ENCODE measurements at regions not wholly inside any gene's neighbourhood (a gene's known extent, or its start where the extent isn't known, plus 50 kb on each side); places are given as distances from the start of the nearest gene placed in this dataset.

DNA sequence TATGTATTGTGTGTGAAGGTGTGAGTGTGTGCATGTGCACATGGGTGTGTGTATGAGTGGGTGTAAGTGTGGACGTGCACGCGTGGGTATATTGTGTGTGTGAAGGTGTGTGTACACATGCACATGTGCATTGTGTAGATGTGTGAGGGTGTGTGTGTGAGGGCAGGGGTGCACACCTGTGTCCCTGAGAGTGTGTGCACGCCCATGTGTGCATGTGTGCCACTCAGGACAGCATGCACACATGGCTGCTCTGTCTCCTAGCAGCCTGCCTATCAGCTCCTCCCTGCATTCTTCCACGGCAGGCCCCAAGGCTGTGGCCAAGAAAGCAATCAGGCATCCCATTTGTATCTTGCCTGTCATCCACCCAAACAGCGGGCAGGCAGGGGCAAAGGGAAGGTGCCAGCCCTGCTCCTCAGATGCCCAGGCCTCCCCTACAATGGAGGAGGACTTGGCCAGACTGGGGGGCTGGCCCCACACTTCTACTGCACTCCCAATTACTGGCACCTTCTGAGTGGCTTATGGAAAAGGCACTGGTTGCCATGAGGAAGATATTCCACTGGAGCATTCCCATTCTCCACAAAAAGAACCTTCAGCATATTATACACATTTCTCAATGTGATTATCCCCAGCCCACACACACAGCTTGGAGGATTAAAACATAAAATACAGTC is 380.4 kb upstream of the ZMIZ1 start:
- no peak for DNase-seq (ENCODE audit: low spot score)
- WGBS, 2 donors (ENCODE audit: extremely low coverage in 2 of 2, insufficient read length in 2 of 2, insufficient replicate concordance in 1 of 2), result no CpG with 5 or more reads among the region's 6 CpGs
- Histone ChIP-seq H3K79me1 (ENCODE audit: low read depth, low read length) (no peaks in the 10 kb centered on the region), H3K9ac (ENCODE audit: low read depth, low read length, poor library complexity) (peak overlapping the region; percentile 65), H3K4me1 (ENCODE audit: control insufficient read depth in 2 of 2, insufficient read depth in 1 of 2, low read depth in 1 of 2, low read length in 2 of 2) (peaks cover 22 to 26% of the 10 kb centered on the region in 2 donors), H2BK120ac (ENCODE audit: low read depth, low read length) (peak overlapping the region; percentile 29), H3K23ac (ENCODE audit: low read depth, low read length, poor library complexity) (peak overlapping the region; percentile 36), H2AK5ac (ENCODE audit: low read depth, low read length) (peak overlapping the region; percentile 82), H3K4me2 (ENCODE audit: insufficient read depth, low read length, poor library complexity, severe bottlenecking) (no peak overlapping the region), H3K18ac (ENCODE audit: low read length) (peak overlapping the region; percentile 86), H3K27ac (replicated peaks; ENCODE audit: low read length) (no peak overlapping the region), H3K4me3 (ENCODE audit: low read length in 2 of 2) (peak overlapping the region in 1 of 2 donors; percentile 65), H2BK12ac (ENCODE audit: low read length) (peak overlapping the region; percentile 87), H4K8ac (ENCODE audit: low read depth, low read length) (no peak overlapping the region), H2BK5ac (ENCODE audit: low read length) (no peak overlapping the region), H3K36me3 (replicated peaks in 1 of 2; ENCODE audit: control insufficient read depth in 2 of 2, insufficient read depth in 2 of 2, low read length in 2 of 2) (no peaks in the 10 kb centered on the region), H3K9me3 (replicated peaks in 1 of 2; ENCODE audit: control insufficient read depth in 2 of 2, insufficient read depth in 1 of 2, low read depth in 1 of 2, low read length in 2 of 2) (peaks cover 3% of the 10 kb centered on the region in 2 donors), H3K14ac (ENCODE audit: low read length) (peak overlapping the region; percentile 59), H3K4ac (ENCODE audit: low read length) (no peak overlapping the region), H3K27me3 (ENCODE audit: control insufficient read depth in 3 of 3, insufficient read depth in 3 of 3, low read depth in 1 of 3, low read length in 3 of 3) (peaks cover 0 to 6% (median 3%) of the 10 kb centered on the region in 3 experiments), H4K91ac (ENCODE audit: low read depth, low read length, poor library complexity) (no peak overlapping the region), H2AFZ (ENCODE audit: low read length) (no peak overlapping the region), H2BK15ac (ENCODE audit: low read length) (peak overlapping the region; percentile 11)

- no peak overlapping the region for H3K27ac ChIP-seq (replicated peaks; ENCODE audit: low read length)
Observed at GRCh38 chr10:78688901-78689583, 379.7 kb upstream of the ZMIZ1 start.

GRCh38 chr10:78689584-78689935 is 379.2 kb upstream of the ZMIZ1 start:
- Histone ChIP-seq H3K18ac (ENCODE audit: low read length) (no peak overlapping the region), H3K4ac (ENCODE audit: low read length) (no peak overlapping the region), H3K27me3 (ENCODE audit: control insufficient read depth in 3 of 3, insufficient read depth in 3 of 3, low read depth in 1 of 3, low read length in 3 of 3) (peaks cover 0 to 6% (median 3%) of the 10 kb centered on the region in 3 experiments), H3K14ac (ENCODE audit: low read length) (no peak overlapping the region), H4K8ac (ENCODE audit: low read depth, low read length) (no peak overlapping the region), H2BK15ac (ENCODE audit: low read length) (no peak overlapping the region), H3K23ac (ENCODE audit: low read depth, low read length, poor library complexity) (no peak overlapping the region), H2BK120ac (ENCODE audit: low read depth, low read length) (no peak overlapping the region), H3K27ac (replicated peaks; ENCODE audit: low read length) (no peak overlapping the region), H2AFZ (ENCODE audit: low read length) (no peak overlapping the region), H2AK5ac (ENCODE audit: low read depth, low read length) (peak overlapping the region; percentile 26), H3K79me1 (ENCODE audit: low read depth, low read length) (no peaks in the 10 kb centered on the region), H3K4me3 (ENCODE audit: low read length in 2 of 2) (no peak overlapping the region), H3K9ac (ENCODE audit: low read depth, low read length, poor library complexity) (no peak overlapping the region), H3K36me3 (replicated peaks in 1 of 2; ENCODE audit: control insufficient read depth in 2 of 2, insufficient read depth in 2 of 2, low read length in 2 of 2) (no peaks in the 10 kb centered on the region), H4K91ac (ENCODE audit: low read depth, low read length, poor library complexity) (no peak overlapping the region), H2BK12ac (ENCODE audit: low read length) (no peak overlapping the region), H3K4me2 (ENCODE audit: insufficient read depth, low read length, poor library complexity, severe bottlenecking) (no peak overlapping the region), H3K9me3 (replicated peaks in 1 of 2; ENCODE audit: control insufficient read depth in 2 of 2, insufficient read depth in 1 of 2, low read depth in 1 of 2, low read length in 2 of 2) (peaks cover 3% of the 10 kb centered on the region in 2 donors), H2BK5ac (ENCODE audit: low read length) (no peak overlapping the region), H3K4me1 (ENCODE audit: control insufficient read depth in 2 of 2, insufficient read depth in 1 of 2, low read depth in 1 of 2, low read length in 2 of 2) (peaks cover 21 to 26% of the 10 kb centered on the region in 2 donors)
- no CpG with 5 or more reads among the region's 2 CpGs for WGBS, 2 donors (ENCODE audit: extremely low coverage in 2 of 2, insufficient read length in 2 of 2, insufficient replicate concordance in 1 of 2)
- no peak for DNase-seq (ENCODE audit: low spot score)

More at GRCh38 chr10:78688901-78689583, 379.7 kb upstream of the ZMIZ1 start:
- H2BK12ac ChIP-seq (ENCODE audit: low read length), result no peak overlapping the region
- peaks cover 22 to 26% of the 10 kb centered on the region in 2 donors for H3K4me1 ChIP-seq (ENCODE audit: control insufficient read depth in 2 of 2, insufficient read depth in 1 of 2, low read depth in 1 of 2, low read length in 2 of 2)
- H3K9me3 ChIP-seq (replicated peaks in 1 of 2; ENCODE audit: control insufficient read depth in 2 of 2, insufficient read depth in 1 of 2, low read depth in 1 of 2, low read length in 2 of 2), result peaks cover 3% of the 10 kb centered on the region in 2 donors
- H3K4ac ChIP-seq (ENCODE audit: low read length), result no peak overlapping the region
- H3K23ac ChIP-seq (ENCODE audit: low read depth, low read length, poor library complexity), result no peak overlapping the region
- H3K36me3 ChIP-seq (replicated peaks in 1 of 2; ENCODE audit: control insufficient read depth in 2 of 2, insufficient read depth in 2 of 2, low read length in 2 of 2), result no peaks in the 10 kb centered on the region
- DNase-seq (ENCODE audit: low spot score), result no peak
- peak overlapping the region; percentile 26 for H2AK5ac ChIP-seq (ENCODE audit: low read depth, low read length)
- peak overlapping the region; percentile 62 for H2AFZ ChIP-seq (ENCODE audit: low read length)
- H3K9ac ChIP-seq (ENCODE audit: low read depth, low read length, poor library complexity), result no peak overlapping the region
- no CpG with 5 or more reads among the region's 13 CpGs for WGBS, 2 donors (ENCODE audit: extremely low coverage in 2 of 2, insufficient read length in 2 of 2, insufficient replicate concordance in 1 of 2)
- H2BK15ac ChIP-seq (ENCODE audit: low read length), result no peak overlapping the region
- H2BK5ac ChIP-seq (ENCODE audit: low read length), result no peak overlapping the region
- H2BK120ac ChIP-seq (ENCODE audit: low read depth, low read length), result no peak overlapping the region
- H3K27me3 ChIP-seq (ENCODE audit: control insufficient read depth in 3 of 3, insufficient read depth in 3 of 3, low read depth in 1 of 3, low read length in 3 of 3), result peaks cover 0 to 6% (median 3%) of the 10 kb centered on the region in 3 experiments
- H3K14ac ChIP-seq (ENCODE audit: low read length), result no peak overlapping the region
- H3K4me3 ChIP-seq (ENCODE audit: low read length in 2 of 2), result no peak overlapping the region
- H4K91ac ChIP-seq (ENCODE audit: low read depth, low read length, poor library complexity), result no peak overlapping the region
- no peak overlapping the region for H3K18ac ChIP-seq (ENCODE audit: low read length)
- no peak overlapping the region for H4K8ac ChIP-seq (ENCODE audit: low read depth, low read length)
- H3K79me1 ChIP-seq (ENCODE audit: low read depth, low read length), result no peaks in the 10 kb centered on the region
- no peak overlapping the region for H3K4me2 ChIP-seq (ENCODE audit: insufficient read depth, low read length, poor library complexity, severe bottlenecking)

- Histone ChIP-seq H2AK5ac (ENCODE audit: low read depth, low read length) (no peak overlapping the region), H3K36me3 (replicated peaks in 1 of 2; ENCODE audit: control insufficient read depth in 2 of 2, insufficient read depth in 2 of 2, low read length in 2 of 2) (no peaks in the 10 kb centered on the region), H2BK15ac (ENCODE audit: low read length) (no peak overlapping the region), H3K4me2 (ENCODE audit: insufficient read depth, low read length, poor library complexity, severe bottlenecking) (no peak overlapping the region), H4K8ac (ENCODE audit: low read depth, low read length) (no peak overlapping the region), H3K18ac (ENCODE audit: low read length) (no peak overlapping the region), H3K27ac (replicated peaks; ENCODE audit: low read length) (no peak overlapping the region), H3K9ac (ENCODE audit: low read depth, low read length, poor library complexity) (no peak overlapping the region), H4K91ac (ENCODE audit: low read depth, low read length, poor library complexity) (no peak overlapping the region), H3K4me1 (ENCODE audit: control insufficient read depth in 2 of 2, insufficient read depth in 1 of 2, low read depth in 1 of 2, low read length in 2 of 2) (peaks cover 16 to 21% of the 10 kb centered on the region in 2 donors), H3K23ac (ENCODE audit: low read depth, low read length, poor library complexity) (no peak overlapping the region), H2AFZ (ENCODE audit: low read length) (no peak overlapping the region), H3K14ac (ENCODE audit: low read length) (no peak overlapping the region), H3K4me3 (ENCODE audit: low read length in 2 of 2) (no peak overlapping the region), H3K27me3 (ENCODE audit: control insufficient read depth in 3 of 3, insufficient read depth in 3 of 3, low read depth in 1 of 3, low read length in 3 of 3) (peaks cover 0 to 6% (median 3%) of the 10 kb centered on the region in 3 experiments), H2BK12ac (ENCODE audit: low read length) (no peak overlapping the region), H3K9me3 (replicated peaks in 1 of 2; ENCODE audit: control insufficient read depth in 2 of 2, insufficient read depth in 1 of 2, low read depth in 1 of 2, low read length in 2 of 2) (peaks cover 3% of the 10 kb centered on the region in 2 donors), H2BK5ac (ENCODE audit: low read length) (no peak overlapping the region), H3K4ac (ENCODE audit: low read length) (no peak overlapping the region), H3K79me1 (ENCODE audit: low read depth, low read length) (no peaks in the 10 kb centered on the region), H2BK120ac (ENCODE audit: low read depth, low read length) (no peak overlapping the region)
- DNase-seq (ENCODE audit: low spot score), result no peak
- WGBS, 2 donors (ENCODE audit: extremely low coverage in 2 of 2, insufficient read length in 2 of 2, insufficient replicate concordance in 1 of 2), result no CpG with 5 or more reads among the region's 3 CpGs
Observed at GRCh38 chr10:78690354-78691111, 378.2 kb upstream of the ZMIZ1 start.

Data from neuronal stem cell (in vitro differentiated cells).